ENCODE measurements at regions not wholly inside any gene's neighbourhood (a gene's known extent, or its start where the extent isn't known, plus 50 kb on each side); places are given as distances from the start of the nearest gene placed in this dataset.
"Not testable (repeated sequence)": the region's sequence is repeated elsewhere in the genome, so short reads cannot be mapped to it uniquely, and the experiment has no call there.

DNA sequence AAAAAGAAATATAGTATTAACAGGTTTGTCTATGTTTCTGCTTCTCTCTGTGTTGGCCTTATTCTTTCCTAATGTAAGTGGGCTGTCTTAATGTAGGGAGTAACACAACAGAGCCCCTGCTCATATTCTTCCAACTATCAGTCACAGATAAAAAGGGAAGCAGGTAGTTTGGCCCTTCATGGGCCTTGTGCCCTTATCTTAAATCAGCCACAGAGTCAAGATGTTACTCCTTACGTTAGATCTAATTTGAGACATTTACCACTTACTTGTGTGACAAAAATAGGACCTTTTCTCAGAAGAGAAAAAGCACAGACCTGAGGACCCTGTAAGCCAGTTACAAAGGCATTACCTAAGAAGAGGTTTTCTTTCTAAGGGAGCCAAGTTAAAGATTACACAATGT lies 589.0 kb downstream of the GRXCR1 start:
- Histone ChIP-seq H3K27ac (ENCODE audit: low read length) (no peak overlapping the region), H3K4me3 (ENCODE audit: low read length) (no peak overlapping the region), H3K27me3 (ENCODE audit: control insufficient read depth, insufficient read depth, low read length) (no peaks in the 10 kb centered on the region), H3K36me3 (ENCODE audit: control insufficient read depth, insufficient read depth, low read length) (no peaks in the 10 kb centered on the region), H3K9me3 (replicated peaks; ENCODE audit: control insufficient read depth, low read depth, low read length) (peaks cover 3% of the 10 kb centered on the region), H3K4me1 (ENCODE audit: control insufficient read depth, insufficient read depth, low read length) (no peaks in the 10 kb centered on the region)
- DNase-seq: no peak
- WGBS (ENCODE audit: insufficient coverage): no CpG with 5 or more reads among the region's 1 CpG

DNA sequence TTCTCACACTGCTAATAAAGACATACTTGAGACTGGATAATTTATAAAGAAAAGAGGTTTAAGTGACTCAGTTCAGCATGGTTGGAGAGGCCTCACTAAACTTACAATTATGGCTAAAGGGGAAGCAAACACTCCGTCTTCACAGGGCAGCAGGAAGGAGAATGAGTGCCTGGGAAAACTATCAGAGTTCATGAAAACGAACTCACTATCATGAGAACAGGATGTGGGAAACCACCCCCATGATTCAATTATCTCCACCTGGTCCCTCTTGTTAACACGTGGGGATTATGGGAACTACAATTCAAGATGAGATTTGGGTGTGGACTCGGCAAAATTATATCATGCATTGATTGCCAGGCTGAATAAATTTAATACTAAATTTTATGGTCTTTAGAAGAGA lies 592.7 kb downstream of the GRXCR1 start:
- no CpG with 5 or more reads among the region's 4 CpGs for WGBS (ENCODE audit: insufficient coverage)
- DNase-seq: peak; percentile 4
- Histone ChIP-seq H3K9me3 (replicated peaks; ENCODE audit: control insufficient read depth, low read depth, low read length) (no peaks in the 10 kb centered on the region), H3K4me3 (ENCODE audit: low read length) (no peak overlapping the region), H3K27me3 (ENCODE audit: control insufficient read depth, insufficient read depth, low read length) (no peaks in the 10 kb centered on the region), H3K27ac (ENCODE audit: low read length) (no peak overlapping the region), H3K4me1 (ENCODE audit: control insufficient read depth, insufficient read depth, low read length) (no peaks in the 10 kb centered on the region), H3K36me3 (ENCODE audit: control insufficient read depth, insufficient read depth, low read length) (no peaks in the 10 kb centered on the region)

- no peak overlapping the region for H3K27ac ChIP-seq (ENCODE audit: low read length)
- H3K36me3 ChIP-seq (ENCODE audit: control insufficient read depth, insufficient read depth, low read length): no peaks in the 10 kb centered on the region
- H3K27me3 ChIP-seq (ENCODE audit: control insufficient read depth, insufficient read depth, low read length): no peaks in the 10 kb centered on the region
- no peaks in the 10 kb centered on the region for H3K4me1 ChIP-seq (ENCODE audit: control insufficient read depth, insufficient read depth, low read length)
- H3K9me3 ChIP-seq (replicated peaks; ENCODE audit: control insufficient read depth, low read depth, low read length): no peaks in the 10 kb centered on the region
- no peak overlapping the region for H3K4me3 ChIP-seq (ENCODE audit: low read length)
- DNase-seq: no peak
These were observed 603.7 kb downstream of the GRXCR1 start for GRCh38 chr4:43496188-43496587.

DNA sequence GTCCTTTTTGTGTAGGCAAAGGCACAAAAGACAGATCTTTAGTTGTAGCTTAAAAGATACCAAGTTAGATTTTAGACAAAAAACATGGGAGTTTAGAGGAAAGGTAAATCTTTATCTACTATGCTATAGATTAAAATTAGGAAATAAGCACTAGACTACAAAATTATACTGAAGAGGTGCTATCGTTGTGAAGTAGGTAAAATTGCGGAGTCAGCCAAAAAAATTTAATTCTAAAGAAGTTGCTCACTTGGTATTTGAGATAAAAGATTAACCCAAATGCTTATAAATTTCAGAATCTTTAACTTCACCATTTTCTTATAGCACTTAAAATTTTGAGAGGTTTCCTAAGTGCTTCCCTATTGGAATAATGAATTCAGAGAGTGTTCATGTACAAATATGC lies 604.1 kb downstream of the GRXCR1 start:
- Histone ChIP-seq H3K9me3 (replicated peaks; ENCODE audit: control insufficient read depth, low read depth, low read length) (no peaks in the 10 kb centered on the region), H3K4me1 (ENCODE audit: control insufficient read depth, insufficient read depth, low read length) (no peaks in the 10 kb centered on the region), H3K4me3 (ENCODE audit: low read length) (no peak overlapping the region), H3K27me3 (ENCODE audit: control insufficient read depth, insufficient read depth, low read length) (no peaks in the 10 kb centered on the region), H3K36me3 (ENCODE audit: control insufficient read depth, insufficient read depth, low read length) (no peaks in the 10 kb centered on the region), H3K27ac (ENCODE audit: low read length) (no peak overlapping the region)
- DNase-seq: no peak
- no CpG with 5 or more reads among the region's 2 CpGs for WGBS (ENCODE audit: insufficient coverage)

DNA sequence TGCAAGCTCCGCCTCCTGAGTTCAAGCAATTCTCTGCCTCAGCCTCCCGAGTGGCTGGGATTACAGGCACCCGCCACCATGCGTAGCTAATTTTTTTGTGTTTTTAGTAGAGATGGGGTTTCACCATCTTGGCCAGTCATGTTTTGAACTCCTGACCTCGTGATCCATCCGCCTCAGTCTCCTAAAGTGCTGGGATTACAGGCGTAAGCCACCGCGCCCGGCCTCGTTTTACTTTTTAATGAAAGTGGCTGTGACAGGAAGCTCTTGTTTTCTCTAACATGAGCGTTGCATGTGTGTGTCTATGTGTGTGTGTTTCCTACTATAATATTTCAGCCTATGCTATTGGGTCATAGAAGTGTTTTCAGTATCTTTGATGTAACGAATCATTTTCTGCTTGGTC lies 613.3 kb downstream of the GRXCR1 start:
- H3K27me3 ChIP-seq (ENCODE audit: control insufficient read depth, insufficient read depth, low read length); H3K4me3 ChIP-seq (ENCODE audit: low read length); DNase-seq; H3K4me1 ChIP-seq (ENCODE audit: control insufficient read depth, insufficient read depth, low read length); H3K36me3 ChIP-seq (ENCODE audit: control insufficient read depth, insufficient read depth, low read length); H3K27ac ChIP-seq (ENCODE audit: low read length); H3K9me3 ChIP-seq (replicated peaks; ENCODE audit: control insufficient read depth, low read depth, low read length): not testable (repeated sequence)
- WGBS (ENCODE audit: insufficient coverage): 93% methylated on average over 3 of the region's 13 CpGs

DNA sequence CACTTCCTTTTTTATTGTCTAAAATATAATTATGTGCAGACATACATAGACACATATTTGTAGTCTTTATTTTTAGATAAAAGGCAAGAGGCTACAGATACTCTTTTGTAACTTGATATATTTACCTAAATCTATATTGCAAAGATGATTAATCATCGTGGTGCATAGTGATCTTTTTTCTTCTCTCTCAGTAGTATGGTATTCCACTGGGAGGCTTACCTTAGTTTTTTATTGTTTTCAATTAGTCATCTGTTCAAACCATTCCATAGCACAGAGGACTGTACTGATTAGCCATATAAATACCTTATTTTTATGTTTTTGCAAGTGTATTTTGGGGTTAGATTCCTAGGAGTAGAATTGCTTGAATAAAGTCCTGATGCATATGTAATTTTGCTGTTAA lies 619.7 kb downstream of the GRXCR1 start:
- Histone ChIP-seq H3K9me3 (replicated peaks; ENCODE audit: control insufficient read depth, low read depth, low read length) (peaks cover 2% of the 10 kb centered on the region), H3K4me3 (ENCODE audit: low read length) (no peak overlapping the region), H3K36me3 (ENCODE audit: control insufficient read depth, insufficient read depth, low read length) (no peaks in the 10 kb centered on the region), H3K4me1 (ENCODE audit: control insufficient read depth, insufficient read depth, low read length) (no peaks in the 10 kb centered on the region), H3K27me3 (ENCODE audit: control insufficient read depth, insufficient read depth, low read length) (no peaks in the 10 kb centered on the region), H3K27ac (ENCODE audit: low read length) (no peak overlapping the region)
- no peak for DNase-seq
- no CpG with 5 or more reads among the region's 1 CpG for WGBS (ENCODE audit: insufficient coverage)

GRCh38 chr4:43525646-43526045 lies 633.1 kb downstream of the GRXCR1 start:
- Histone ChIP-seq H3K9me3 (replicated peaks; ENCODE audit: control insufficient read depth, low read depth, low read length) (no peaks in the 10 kb centered on the region), H3K36me3 (ENCODE audit: control insufficient read depth, insufficient read depth, low read length) (no peaks in the 10 kb centered on the region), H3K27me3 (ENCODE audit: control insufficient read depth, insufficient read depth, low read length) (no peaks in the 10 kb centered on the region), H3K4me3 (ENCODE audit: low read length) (no peak overlapping the region), H3K4me1 (ENCODE audit: control insufficient read depth, insufficient read depth, low read length) (no peaks in the 10 kb centered on the region), H3K27ac (ENCODE audit: low read length) (no peak overlapping the region)
- DNase-seq: no peak
- no CpG with 5 or more reads among the region's 2 CpGs for whole genome bisulfite sequencing (ENCODE audit: insufficient coverage)

DNA sequence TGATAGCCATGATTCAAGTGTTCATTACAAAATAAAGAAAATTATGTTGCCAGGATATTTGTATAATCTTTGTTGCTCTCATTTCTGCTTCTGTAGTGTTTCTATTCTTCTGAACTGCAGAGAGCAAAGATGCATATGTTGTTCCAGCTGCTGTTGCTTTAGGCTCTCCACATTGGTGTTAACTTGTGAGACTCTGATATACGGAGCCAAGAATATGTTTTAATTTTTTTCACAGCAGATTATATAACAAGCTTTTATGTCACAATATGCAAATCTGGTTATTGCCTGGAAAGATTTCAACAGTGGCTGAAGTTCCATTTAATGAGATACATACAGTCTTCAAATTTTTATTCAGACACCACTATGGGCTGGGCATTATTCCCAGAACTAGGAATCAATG lies 655.0 kb downstream of the GRXCR1 start:
- Histone ChIP-seq H3K27me3 (ENCODE audit: control insufficient read depth, insufficient read depth, low read length) (no peaks in the 10 kb centered on the region), H3K36me3 (ENCODE audit: control insufficient read depth, insufficient read depth, low read length) (no peaks in the 10 kb centered on the region), H3K9me3 (replicated peaks; ENCODE audit: control insufficient read depth, low read depth, low read length) (peaks cover 7% of the 10 kb centered on the region), H3K27ac (ENCODE audit: low read length) (no peak overlapping the region), H3K4me3 (ENCODE audit: low read length) (no peak overlapping the region), H3K4me1 (ENCODE audit: control insufficient read depth, insufficient read depth, low read length) (no peaks in the 10 kb centered on the region)
- WGBS (ENCODE audit: insufficient coverage): no CpG with 5 or more reads among the region's 1 CpG
- DNase-seq: no peak

DNA sequence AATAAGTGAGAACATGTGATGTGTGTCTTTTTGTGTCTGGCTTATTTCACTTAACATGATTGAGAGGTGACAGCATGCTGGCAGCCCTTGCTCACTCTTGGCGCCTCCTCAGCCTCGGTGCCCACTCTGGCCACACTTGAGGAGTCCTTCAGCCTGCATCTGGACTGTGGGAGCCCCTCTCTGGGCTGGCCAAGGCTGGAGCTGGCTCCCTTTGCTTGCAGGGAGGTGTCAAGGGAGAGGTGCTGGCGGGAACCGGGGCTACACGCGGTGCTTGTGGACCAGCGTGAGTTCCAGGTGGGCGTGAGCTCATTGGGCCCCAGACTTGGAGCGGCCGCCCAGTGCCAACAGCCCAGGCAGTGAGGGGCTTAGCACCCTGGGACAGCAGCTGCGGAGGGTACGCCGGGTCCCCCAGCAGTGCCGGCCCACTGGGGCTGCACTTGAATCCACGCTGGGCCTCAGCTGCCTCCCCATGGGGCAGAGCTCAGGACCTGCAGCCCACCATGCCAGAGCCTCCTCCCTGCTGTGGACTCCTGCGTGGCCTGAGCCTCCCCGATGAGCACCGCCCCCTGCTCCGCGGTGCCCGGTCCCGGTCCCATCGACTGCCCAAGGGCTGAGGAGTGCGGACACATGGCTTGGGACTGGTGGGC lies 658.6 kb downstream of the GRXCR1 start:
- Histone ChIP-seq H3K4me1 (ENCODE audit: control insufficient read depth, insufficient read depth, low read length) (no peaks in the 10 kb centered on the region), H3K36me3 (ENCODE audit: control insufficient read depth, insufficient read depth, low read length) (no peaks in the 10 kb centered on the region), H3K9me3 (replicated peaks; ENCODE audit: control insufficient read depth, low read depth, low read length) (peaks cover 22% of the 10 kb centered on the region), H3K27me3 (ENCODE audit: control insufficient read depth, insufficient read depth, low read length) (no peaks in the 10 kb centered on the region), H3K4me3 (ENCODE audit: low read length) (no peak overlapping the region), H3K27ac (ENCODE audit: low read length) (no peak overlapping the region)
- 89% methylated on average over 24 of the region's 24 CpGs for WGBS (ENCODE audit: insufficient coverage)
- DNase-seq: no peak

DNA sequence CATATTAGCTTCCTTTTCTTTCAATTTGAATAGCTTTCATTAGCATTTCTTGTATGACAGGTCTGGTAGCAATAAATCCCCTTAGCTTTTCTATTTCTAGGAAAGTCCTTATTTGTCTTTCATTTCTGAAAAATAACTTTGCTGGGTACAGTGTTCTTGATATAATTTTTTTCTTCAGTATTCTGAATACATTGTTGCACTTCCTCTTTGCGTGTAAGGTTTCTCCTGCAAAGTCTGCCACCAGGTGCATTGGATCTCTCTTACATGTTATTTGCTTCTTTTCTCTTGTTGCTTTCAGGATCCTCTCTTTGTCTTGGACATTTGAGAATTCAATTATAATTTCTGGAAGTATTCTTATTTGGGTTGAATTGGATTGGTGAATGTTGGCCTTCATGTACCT lies 663.7 kb downstream of the GRXCR1 start:
- H3K4me3 ChIP-seq (ENCODE audit: low read length): no peak overlapping the region
- H3K27me3 ChIP-seq (ENCODE audit: control insufficient read depth, insufficient read depth, low read length): no peaks in the 10 kb centered on the region
- no peaks in the 10 kb centered on the region for H3K4me1 ChIP-seq (ENCODE audit: control insufficient read depth, insufficient read depth, low read length)
- no peak overlapping the region for H3K27ac ChIP-seq (ENCODE audit: low read length)
- H3K36me3 ChIP-seq (ENCODE audit: control insufficient read depth, insufficient read depth, low read length): no peaks in the 10 kb centered on the region
- no peak for DNase-seq
- peaks cover 23% of the 10 kb centered on the region for H3K9me3 ChIP-seq (replicated peaks; ENCODE audit: control insufficient read depth, low read depth, low read length)
- WGBS (ENCODE audit: insufficient coverage): no CpG with 5 or more reads among the region's 1 CpG

DNA sequence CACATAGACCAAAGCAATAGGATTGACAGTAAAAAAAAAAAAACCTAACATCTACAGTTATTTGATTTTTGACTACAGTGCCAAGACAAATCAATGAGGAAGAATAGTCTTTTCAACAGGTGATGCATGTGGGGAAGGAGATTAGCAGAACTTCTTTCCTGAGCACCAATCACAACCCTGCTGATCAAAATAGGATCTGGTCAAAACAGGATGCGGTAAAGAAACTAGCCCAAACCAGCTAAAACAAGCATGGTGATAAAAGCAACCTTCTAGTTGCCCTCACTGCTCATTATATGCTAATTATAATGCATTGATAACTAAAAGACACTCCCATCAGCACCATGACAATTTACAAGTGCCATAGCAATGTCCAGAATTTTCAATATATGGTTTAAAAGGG lies 667.5 kb downstream of the GRXCR1 start:
- no peaks in the 10 kb centered on the region for H3K4me1 ChIP-seq (ENCODE audit: control insufficient read depth, insufficient read depth, low read length)
- no CpG with 5 or more reads among the region's 1 CpG for WGBS (ENCODE audit: insufficient coverage)
- DNase-seq: no peak
- peaks cover 8% of the 10 kb centered on the region for H3K9me3 ChIP-seq (replicated peaks; ENCODE audit: control insufficient read depth, low read depth, low read length)
- no peak overlapping the region for H3K27ac ChIP-seq (ENCODE audit: low read length)
- no peak overlapping the region for H3K4me3 ChIP-seq (ENCODE audit: low read length)
- H3K36me3 ChIP-seq (ENCODE audit: control insufficient read depth, insufficient read depth, low read length): no peaks in the 10 kb centered on the region
- no peaks in the 10 kb centered on the region for H3K27me3 ChIP-seq (ENCODE audit: control insufficient read depth, insufficient read depth, low read length)

Measured in muscle of leg (tissue), 3 donors.